ENCODE measurements at regions not wholly inside any gene's neighbourhood (a gene's known extent, or its start where the extent isn't known, plus 50 kb on each side); places are given as distances from the start of the nearest gene placed in this dataset.

DNA sequence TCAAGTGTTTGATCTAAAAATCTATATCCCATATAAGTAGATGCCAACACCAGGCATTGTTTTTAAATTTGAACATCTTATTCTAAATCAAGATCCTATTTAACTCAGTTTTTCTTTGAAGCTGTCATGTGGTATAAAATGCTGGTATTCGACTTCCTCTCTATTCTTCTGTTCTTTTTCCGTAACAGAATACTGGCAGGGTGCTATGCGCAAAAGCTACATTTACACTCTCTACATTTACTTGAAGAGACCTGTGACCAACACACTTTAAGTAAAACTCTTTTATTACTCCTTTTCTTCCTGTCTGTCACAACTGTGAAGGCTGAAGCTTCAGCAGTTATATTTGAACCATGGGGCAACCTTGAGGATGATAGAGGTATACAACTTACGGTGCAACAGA, 612.8 kb downstream of the C4orf33 start:
- TF ChIP-seq POLR2A (IDR thresholded peaks at IDR 0.05; ENCODE audit: extremely low read depth, insufficient read length) (no peak), MYC (IDR thresholded peaks at IDR 0.05; ENCODE audit: low read depth, low read length) (no peak)
- TF ChIP-seq, protein P1, sequence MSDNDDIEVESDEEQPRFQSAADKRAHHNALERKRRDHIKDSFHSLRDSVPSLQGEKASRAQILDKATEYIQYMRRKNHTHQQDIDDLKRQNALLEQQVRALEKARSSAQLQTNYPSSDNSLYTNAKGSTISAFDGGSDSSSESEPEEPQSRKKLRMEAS (IDR thresholded peaks at IDR 0.05; ENCODE audit: low read depth, low read length) = no peak
- TF ChIP-seq, protein P2, sequence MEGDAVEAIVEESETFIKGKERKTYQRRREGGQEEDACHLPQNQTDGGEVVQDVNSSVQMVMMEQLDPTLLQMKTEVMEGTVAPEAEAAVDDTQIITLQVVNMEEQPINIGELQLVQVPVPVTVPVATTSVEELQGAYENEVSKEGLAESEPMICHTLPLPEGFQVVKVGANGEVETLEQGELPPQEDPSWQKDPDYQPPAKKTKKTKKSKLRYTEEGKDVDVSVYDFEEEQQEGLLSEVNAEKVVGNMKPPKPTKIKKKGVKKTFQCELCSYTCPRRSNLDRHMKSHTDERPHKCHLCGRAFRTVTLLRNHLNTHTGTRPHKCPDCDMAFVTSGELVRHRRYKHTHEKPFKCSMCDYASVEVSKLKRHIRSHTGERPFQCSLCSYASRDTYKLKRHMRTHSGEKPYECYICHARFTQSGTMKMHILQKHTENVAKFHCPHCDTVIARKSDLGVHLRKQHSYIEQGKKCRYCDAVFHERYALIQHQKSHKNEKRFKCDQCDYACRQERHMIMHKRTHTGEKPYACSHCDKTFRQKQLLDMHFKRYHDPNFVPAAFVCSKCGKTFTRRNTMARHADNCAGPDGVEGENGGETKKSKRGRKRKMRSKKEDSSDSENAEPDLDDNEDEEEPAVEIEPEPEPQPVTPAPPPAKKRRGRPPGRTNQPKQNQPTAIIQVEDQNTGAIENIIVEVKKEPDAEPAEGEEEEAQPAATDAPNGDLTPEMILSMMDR (IDR thresholded peaks at IDR 0.05; ENCODE audit: low read depth, low read length) = no peak
- DNase-seq (ENCODE audit: low read depth) = no peak
- H3K4me3 ChIP-seq (ENCODE audit: low read depth, low read length) = no peak overlapping the region

DNA sequence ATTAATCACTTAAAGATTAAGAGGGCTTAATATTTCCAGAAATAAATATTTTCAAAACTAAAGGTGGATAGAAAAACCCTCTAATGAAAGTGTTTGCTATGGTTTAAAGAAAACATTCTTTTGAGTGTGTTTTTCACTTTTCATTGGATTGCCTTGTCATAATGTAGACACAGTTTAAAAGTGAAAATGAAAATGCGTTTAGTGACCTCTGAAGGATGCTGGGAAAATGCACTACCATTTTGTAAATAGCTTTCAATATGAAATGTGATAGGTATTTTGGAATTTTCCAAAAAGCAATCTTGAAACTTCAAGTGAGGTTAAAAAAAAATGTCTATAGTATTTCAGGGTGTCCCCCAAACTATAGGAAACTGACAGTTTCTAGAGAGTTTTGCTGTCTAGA, 642.2 kb downstream of the C4orf33 start:
- no peak for TF ChIP-seq MYC (IDR thresholded peaks at IDR 0.05; ENCODE audit: low read depth, low read length)
- TF ChIP-seq, protein P1 (IDR thresholded peaks at IDR 0.05; ENCODE audit: low read depth, low read length) = no peak
- no peak for TF ChIP-seq POLR2A (IDR thresholded peaks at IDR 0.05; ENCODE audit: extremely low read depth, insufficient read length)
- TF ChIP-seq, protein P2 (IDR thresholded peaks at IDR 0.05; ENCODE audit: low read depth, low read length) = no peak
- DNase-seq (ENCODE audit: low read depth) = no peak
- no peak overlapping the region for H3K4me3 ChIP-seq (ENCODE audit: low read depth, low read length)

DNA sequence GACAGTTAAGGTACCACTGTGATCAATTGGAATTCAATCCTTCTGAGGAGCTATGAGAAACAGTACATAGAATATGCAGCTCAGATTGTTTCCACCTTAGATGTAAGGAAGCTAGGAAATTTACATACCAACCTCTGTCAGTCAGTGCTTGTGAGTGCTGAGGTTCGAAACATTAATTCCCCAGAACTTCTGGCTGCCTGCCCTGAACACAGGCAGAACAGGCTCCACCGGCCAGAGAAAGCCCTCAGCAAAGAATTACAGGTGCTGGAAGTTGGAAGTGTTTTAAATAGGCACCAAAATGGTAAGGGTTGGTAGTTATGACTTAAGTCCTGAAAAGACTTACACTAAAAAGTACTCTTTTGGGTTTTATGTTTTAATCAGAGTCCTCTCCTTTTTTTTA, 651.8 kb downstream of the C4orf33 start:
- DNase-seq (ENCODE audit: low read depth) = no peak
- no peak for TF ChIP-seq POLR2A (IDR thresholded peaks at IDR 0.05; ENCODE audit: extremely low read depth, insufficient read length)
- TF ChIP-seq, protein P1 (IDR thresholded peaks at IDR 0.05; ENCODE audit: low read depth, low read length) = no peak
- TF ChIP-seq MYC (IDR thresholded peaks at IDR 0.05; ENCODE audit: low read depth, low read length) = no peak
- TF ChIP-seq, protein P2 (IDR thresholded peaks at IDR 0.05; ENCODE audit: low read depth, low read length) = no peak
- no peak overlapping the region for H3K4me3 ChIP-seq (ENCODE audit: low read depth, low read length)

DNA sequence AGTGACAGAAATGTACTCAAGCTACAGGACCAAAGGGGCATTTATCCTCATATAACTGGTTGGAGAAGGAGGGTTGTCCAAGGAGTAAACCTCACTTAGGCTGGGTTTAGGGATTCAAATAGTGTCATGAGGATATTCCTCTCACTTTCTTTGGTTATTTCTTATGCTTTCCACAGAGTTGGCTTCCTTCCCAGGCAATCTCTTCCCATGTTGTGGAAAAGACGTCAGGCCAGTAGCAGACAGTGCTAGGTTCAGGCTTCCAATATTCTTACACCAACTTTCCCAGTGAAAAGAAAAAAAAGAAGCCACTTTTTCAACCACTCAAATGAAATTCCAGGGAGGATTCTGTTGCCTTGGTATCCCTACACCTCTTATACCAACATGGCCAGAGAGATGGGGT, 653.0 kb downstream of the C4orf33 start:
- no peak overlapping the region for H3K4me3 ChIP-seq (ENCODE audit: low read depth, low read length)
- TF ChIP-seq, protein P1 (IDR thresholded peaks at IDR 0.05; ENCODE audit: low read depth, low read length) = no peak
- TF ChIP-seq MYC (IDR thresholded peaks at IDR 0.05; ENCODE audit: low read depth, low read length) (no peak), POLR2A (IDR thresholded peaks at IDR 0.05; ENCODE audit: extremely low read depth, insufficient read length) (no peak)
- TF ChIP-seq, protein P2 (IDR thresholded peaks at IDR 0.05; ENCODE audit: low read depth, low read length) = no peak
- DNase-seq (ENCODE audit: low read depth) = no peak

DNA sequence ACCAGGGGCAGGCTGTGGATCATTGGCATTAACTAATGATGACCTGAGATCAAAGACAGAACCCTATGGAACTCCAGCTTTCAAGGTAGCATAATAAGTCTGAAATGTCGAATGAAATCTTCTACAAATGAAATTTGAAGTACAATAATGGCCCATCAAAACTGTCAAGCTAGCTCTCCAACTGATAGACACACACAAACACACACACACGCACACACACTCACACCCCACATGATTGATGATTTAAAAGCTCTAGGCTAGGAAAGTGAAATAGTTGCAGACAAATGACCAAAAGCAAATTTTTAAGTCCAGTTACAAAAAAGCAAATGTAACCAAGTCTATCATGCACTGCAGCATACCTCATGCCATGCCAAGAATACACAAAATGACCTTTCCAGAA, 655.7 kb downstream of the C4orf33 start:
- no peak overlapping the region for H3K4me3 ChIP-seq (ENCODE audit: low read depth, low read length)
- no peak for DNase-seq (ENCODE audit: low read depth)
- TF ChIP-seq, protein P1 (IDR thresholded peaks at IDR 0.05; ENCODE audit: low read depth, low read length) = no peak
- TF ChIP-seq, protein P2 (IDR thresholded peaks at IDR 0.05; ENCODE audit: low read depth, low read length) = no peak
- TF ChIP-seq MYC (IDR thresholded peaks at IDR 0.05; ENCODE audit: low read depth, low read length) (no peak), POLR2A (IDR thresholded peaks at IDR 0.05; ENCODE audit: extremely low read depth, insufficient read length) (no peak)

DNA sequence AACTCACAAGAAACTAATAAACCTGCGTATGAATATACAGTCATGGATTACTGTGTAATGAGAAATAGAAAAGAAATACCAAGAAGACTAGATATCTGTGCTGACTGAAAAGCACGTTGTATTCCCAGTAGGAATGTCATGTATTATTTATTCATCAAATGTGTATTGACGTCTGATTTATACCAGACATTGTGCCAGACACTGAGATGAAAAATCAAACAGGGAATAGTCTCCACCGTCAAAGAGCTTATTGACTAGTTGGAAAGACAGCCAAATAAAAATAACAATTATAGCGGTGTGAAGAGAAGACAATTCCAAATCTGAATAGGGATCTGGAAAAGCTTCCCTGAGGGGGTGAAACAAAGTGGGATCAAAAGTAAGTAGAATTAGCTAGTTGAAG, 687.6 kb downstream of the C4orf33 start:
- TF ChIP-seq, protein P1 (IDR thresholded peaks at IDR 0.05; ENCODE audit: low read depth, low read length) = no peak
- TF ChIP-seq, protein P2 (IDR thresholded peaks at IDR 0.05; ENCODE audit: low read depth, low read length) = no peak
- TF ChIP-seq MYC (IDR thresholded peaks at IDR 0.05; ENCODE audit: low read depth, low read length) (no peak), POLR2A (IDR thresholded peaks at IDR 0.05; ENCODE audit: extremely low read depth, insufficient read length) (no peak)
- no peak overlapping the region for H3K4me3 ChIP-seq (ENCODE audit: low read depth, low read length)
- DNase-seq (ENCODE audit: low read depth) = no peak
